AG04449 (cell line): ENCODE measurements at regions not wholly inside any gene's neighbourhood (a gene's known extent, or its start where the extent isn't known, plus 50 kb on each side); places are given as distances from the start of the nearest gene placed in this dataset.
"Not testable (repeated sequence)": the region's sequence is repeated elsewhere in the genome, so short reads cannot be mapped to it uniquely, and the experiment has no call there.

Source experiments
- CTCF ChIA-PET: fragments of 350-600 bp; formaldehyde crosslinking; extraction: SDS; loops from one replicate; lab custom pipeline; 2021; ENCODE audit warnings: antibody characterized with exemption; lab: Yijun Ruan, JAX
- POLR2A ChIA-PET: fragments of 400-600, 350-600 bp; formaldehyde crosslinking; extraction: SDS; loops from one replicate; lab custom pipeline; 2020; ENCODE audit warnings: antibody characterized with exemption, inconsistent platforms; lab: Yijun Ruan, JAX
- DNase-seq: peaks from one replicate; pipeline ENCODE4 v3.0.0-alpha.2; 2010; ENCODE audit warnings: low read depth, low spot score
- H3K4me3 ChIP-seq: 2 replicates; pipeline ENCODE4 v1.5.1; 2011; ENCODE audit warnings: low read depth, mild to moderate bottlenecking, control low read depth, low read length
- CTCF ChIP-seq: IDR thresholded peaks from one replicate; pipeline ENCODE4 v1.5.1; 2011; ENCODE audit warnings: mild to moderate bottlenecking, moderate library complexity, low read length, control low read depth, inconsistent platforms; ENCODE audit not compliant: insufficient read depth; ENCODE audit errors: missing control alignments

- ChIA-PET CTCF (no interaction called here), POLR2A (no interaction called here)
- TF ChIP-seq CTCF: no peak
- no peak overlapping the region for H3K4me3 ChIP-seq
- DNase-seq: no peak
These were observed 1132.0 kb downstream of the SORCS1 start for GRCh38 chr10:106032450-106033002.

- POLR2A ChIA-PET: no interaction called here
- no peak for TF ChIP-seq CTCF
- no peak overlapping the region for H3K4me3 ChIP-seq
- CTCF ChIA-PET: no interaction called here
- no peak for DNase-seq
These were observed 1137.3 kb downstream of the SORCS1 start for GRCh38 chr10:106027240-106027639.

- no peak for TF ChIP-seq CTCF
- no peak for DNase-seq
- CTCF ChIA-PET: no interaction called here
- no peak overlapping the region for H3K4me3 ChIP-seq
- POLR2A ChIA-PET: interaction anchor here (0.6 kb wide), 1 partner anchor 102 kb away, joined by 3 read pairs; no protein-coding TSS in a partner anchor
These were observed 1139.2 kb downstream of the SORCS1 start for GRCh38 chr10:106025208-106025811.

GRCh38 chr10:106023329-106023728, 1141.2 kb downstream of the SORCS1 start:
- no peak for DNase-seq
- POLR2A ChIA-PET: no interaction called here
- no peak overlapping the region for H3K4me3 ChIP-seq
- CTCF ChIA-PET: no interaction called here
- TF ChIP-seq CTCF: no peak

- DNase-seq, H3K4me3 ChIP-seq, CTCF ChIA-PET, POLR2A ChIA-PET: not testable (repeated sequence)
These were observed 1144.9 kb downstream of the SORCS1 start for GRCh38 chr10:106019559-106019958.

GRCh38 chr10:106015369-106016199, 1148.9 kb downstream of the SORCS1 start:
- H3K4me3 ChIP-seq, DNase-seq, POLR2A ChIA-PET, CTCF ChIA-PET: not testable (repeated sequence)

- POLR2A ChIA-PET: no interaction called here
- TF ChIP-seq CTCF: no peak
- CTCF ChIA-PET: no interaction called here
- DNase-seq: no peak
- H3K4me3 ChIP-seq: no peak overlapping the region
These were observed 1153.3 kb downstream of the SORCS1 start for GRCh38 chr10:106011250-106011649.
